Fibroblast of mammary gland (primary cell): ENCODE measurements at regions not wholly inside any gene's neighbourhood (a gene's known extent, or its start where the extent isn't known, plus 50 kb on each side); places are given as distances from the start of the nearest gene placed in this dataset.

Experiments used
- DNase-seq: peaks from one replicate; pipeline ENCODE4 v3.0.0-alpha.2; 2010; ENCODE audit warnings: low read depth
- H3K4me3 ChIP-seq: 2 replicates; pipeline ENCODE4 v1.5.1; 2011; ENCODE audit warnings: low read depth, mild to moderate bottlenecking, low read length, moderate library complexity; ENCODE audit not compliant: control insufficient read depth
- TF ChIP-seq, protein P1 (sequence below): conservative IDR thresholded peaks from 2 replicates; pipeline ENCODE4 v1.5.1; 2011; ENCODE audit warnings: low read depth, low read length, inconsistent platforms; ENCODE audit not compliant: control insufficient read depth, insufficient read depth

DNA sequence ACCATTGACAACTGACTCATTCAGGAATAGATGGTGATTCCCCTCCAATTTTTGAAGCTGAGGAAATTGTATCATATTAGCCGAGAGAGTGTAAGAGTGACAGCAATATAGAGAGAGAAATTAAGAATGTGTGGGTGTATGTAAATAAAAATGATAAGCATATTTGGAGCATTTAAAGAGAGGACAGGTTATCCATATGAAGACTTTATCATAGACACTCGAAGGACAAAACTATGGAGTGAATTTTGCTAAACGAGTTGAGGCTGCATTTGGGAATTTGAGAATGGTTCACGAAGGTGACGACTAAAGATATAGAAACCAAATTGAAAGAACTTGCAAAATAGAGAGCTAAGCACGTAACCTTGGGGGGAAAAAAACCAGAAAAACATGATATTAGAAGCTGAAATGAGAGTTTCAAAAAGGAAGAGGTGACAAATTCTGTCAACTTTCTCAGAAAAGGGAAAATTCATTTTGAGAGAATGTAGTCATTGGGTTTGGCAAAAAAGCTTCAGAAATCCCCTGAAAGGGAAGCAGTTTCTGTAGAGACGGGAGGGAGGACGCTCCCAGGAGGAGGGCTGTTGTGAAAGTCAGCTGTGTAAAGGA is 129.7 kb downstream of the KCNJ2 start:
- TF ChIP-seq, protein P1, sequence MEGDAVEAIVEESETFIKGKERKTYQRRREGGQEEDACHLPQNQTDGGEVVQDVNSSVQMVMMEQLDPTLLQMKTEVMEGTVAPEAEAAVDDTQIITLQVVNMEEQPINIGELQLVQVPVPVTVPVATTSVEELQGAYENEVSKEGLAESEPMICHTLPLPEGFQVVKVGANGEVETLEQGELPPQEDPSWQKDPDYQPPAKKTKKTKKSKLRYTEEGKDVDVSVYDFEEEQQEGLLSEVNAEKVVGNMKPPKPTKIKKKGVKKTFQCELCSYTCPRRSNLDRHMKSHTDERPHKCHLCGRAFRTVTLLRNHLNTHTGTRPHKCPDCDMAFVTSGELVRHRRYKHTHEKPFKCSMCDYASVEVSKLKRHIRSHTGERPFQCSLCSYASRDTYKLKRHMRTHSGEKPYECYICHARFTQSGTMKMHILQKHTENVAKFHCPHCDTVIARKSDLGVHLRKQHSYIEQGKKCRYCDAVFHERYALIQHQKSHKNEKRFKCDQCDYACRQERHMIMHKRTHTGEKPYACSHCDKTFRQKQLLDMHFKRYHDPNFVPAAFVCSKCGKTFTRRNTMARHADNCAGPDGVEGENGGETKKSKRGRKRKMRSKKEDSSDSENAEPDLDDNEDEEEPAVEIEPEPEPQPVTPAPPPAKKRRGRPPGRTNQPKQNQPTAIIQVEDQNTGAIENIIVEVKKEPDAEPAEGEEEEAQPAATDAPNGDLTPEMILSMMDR, result no peak
- H3K4me3 ChIP-seq, result no peak overlapping the region
- no peak for DNase-seq

DNA sequence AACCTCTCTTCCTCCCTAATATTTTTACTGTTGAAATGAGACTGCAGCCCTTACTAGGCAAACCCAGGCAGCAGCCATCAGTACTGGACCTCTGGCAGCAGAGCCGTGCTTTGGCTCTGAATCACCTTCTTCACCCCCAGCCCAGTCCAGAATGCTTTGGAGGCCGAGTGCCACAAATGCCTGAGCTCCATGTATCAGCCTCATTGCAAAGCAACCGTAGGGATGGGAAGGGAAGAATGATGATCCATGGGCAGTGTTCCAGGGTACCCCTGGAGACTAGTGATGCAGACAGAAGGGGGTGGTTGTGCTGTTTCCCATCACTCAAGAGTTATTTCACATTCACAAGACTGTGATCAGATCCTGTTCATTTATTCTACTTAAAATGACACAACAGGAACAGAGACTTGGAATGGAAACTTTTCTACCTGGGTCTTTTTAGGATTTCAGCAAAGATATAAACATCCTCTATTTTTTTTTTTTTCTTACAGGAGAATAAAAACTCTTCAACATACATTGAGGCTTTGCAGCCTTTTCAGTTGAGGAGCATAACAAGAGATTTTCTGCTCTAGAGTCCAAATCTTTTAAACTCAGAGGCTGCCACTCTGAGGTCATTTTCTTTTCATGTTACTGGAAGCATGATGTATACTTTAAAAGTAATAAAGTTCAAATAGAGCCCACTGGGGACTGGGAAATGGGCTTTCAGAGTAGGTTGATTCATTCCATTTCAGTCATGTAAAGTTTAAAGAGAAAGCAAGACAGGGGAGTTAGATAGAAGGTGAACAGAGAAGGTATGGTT is 138.3 kb downstream of the KCNJ2 start:
- TF ChIP-seq, protein P1, result no peak
- peak; percentile 27 for DNase-seq
- H3K4me3 ChIP-seq, result no peak overlapping the region

DNA sequence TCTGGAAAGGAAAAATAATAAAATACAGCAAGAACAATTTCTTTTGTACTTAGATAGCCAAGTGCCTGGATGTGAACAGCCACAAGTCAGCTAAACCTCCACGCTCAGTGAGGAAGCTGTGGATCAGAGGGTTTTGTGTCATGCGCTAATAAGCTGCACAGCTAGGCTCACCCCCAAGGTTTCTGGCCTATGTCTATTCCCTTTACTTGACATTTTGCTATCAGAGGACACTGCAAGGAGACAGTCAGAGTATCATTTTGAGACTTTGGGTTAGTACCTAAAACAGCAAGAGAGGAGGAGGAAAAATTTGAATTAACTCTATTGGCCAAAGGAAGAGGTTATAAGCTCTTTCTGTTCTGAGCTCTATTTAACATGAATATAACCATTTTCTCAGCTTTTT is 139.3 kb downstream of the KCNJ2 start:
- TF ChIP-seq, protein P1, result no peak
- DNase-seq, result no peak
- H3K4me3 ChIP-seq, result no peak overlapping the region

- H3K4me3 ChIP-seq, result no peak overlapping the region
- DNase-seq, result no peak
- TF ChIP-seq, protein P1, result no peak
Observed at GRCh38 chr17:70310221-70310672, 140.9 kb downstream of the KCNJ2 start.

DNA sequence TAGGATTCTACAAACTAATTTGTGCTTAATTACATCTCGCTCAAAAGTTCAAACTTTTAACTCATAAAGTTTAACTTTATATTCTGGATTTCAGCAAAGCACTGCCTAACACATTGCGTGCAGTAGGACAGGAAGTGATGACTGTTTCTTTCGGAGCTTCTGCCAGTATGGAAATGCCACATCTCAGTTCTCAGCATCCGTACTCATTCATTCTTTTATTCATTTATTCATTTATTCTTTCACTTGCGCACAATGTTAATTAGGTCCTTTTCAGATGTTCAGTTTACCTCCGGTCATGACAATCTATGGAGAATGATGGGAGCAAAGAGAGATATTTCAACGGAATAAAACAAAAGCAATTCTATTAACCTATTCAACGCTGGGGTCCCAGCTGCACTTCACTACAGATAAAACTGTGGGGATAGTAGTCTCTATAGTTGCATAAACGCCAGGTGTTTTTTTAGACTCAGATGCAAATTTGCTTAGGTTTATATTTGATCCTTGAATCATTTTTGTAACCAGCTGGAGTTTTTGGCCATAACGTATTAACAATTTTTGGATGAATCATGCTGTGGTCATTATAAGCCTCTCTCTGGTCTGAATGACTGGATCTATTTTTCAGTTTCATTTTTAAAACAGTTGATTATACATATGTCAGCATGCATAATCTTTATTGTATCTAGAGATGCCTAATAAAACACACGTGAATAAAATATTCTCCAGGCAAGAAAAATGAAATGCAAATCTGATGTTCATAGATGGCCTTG is 143.9 kb downstream of the KCNJ2 start:
- TF ChIP-seq, protein P1, result no peak
- DNase-seq, result peak; percentile 65
- no peak overlapping the region for H3K4me3 ChIP-seq

DNA sequence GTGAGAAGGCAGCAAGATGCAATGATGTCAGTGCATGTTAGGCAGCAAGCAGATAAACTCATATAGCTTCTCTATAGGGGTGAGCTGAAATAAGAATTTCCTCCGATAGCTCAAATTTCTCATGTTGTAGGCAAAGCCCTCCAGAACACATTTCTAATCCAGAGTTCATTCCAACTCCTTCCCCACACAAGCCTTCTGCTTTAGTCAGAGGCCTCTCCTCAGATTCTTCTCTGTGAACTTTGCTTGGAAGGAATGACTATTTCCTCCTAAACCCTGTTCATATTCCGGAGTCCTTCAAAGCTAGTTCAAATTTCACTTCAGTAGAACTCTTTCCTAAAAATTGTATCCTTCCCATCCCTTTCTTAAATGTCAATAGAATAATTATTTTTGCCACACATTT is 144.8 kb downstream of the KCNJ2 start:
- peak; percentile 27 for DNase-seq
- H3K4me3 ChIP-seq, result no peak overlapping the region
- TF ChIP-seq, protein P1, result no peak
